GM21619 (cell line): ENCODE measurements at regions not wholly inside any gene's neighbourhood (a gene's known extent, or its start where the extent isn't known, plus 50 kb on each side); places are given as distances from the start of the nearest gene placed in this dataset.
"Not testable (repeated sequence)": the region's sequence is repeated elsewhere in the genome, so short reads cannot be mapped to it uniquely, and the experiment has no call there.

Experiments
- ATAC-seq: cut with Tn5 transposase; IDR thresholded peaks from one replicate; pipeline ENCODE4 v1.9.1; 2021; ENCODE audit not compliant: unreplicated experiment

DNA sequence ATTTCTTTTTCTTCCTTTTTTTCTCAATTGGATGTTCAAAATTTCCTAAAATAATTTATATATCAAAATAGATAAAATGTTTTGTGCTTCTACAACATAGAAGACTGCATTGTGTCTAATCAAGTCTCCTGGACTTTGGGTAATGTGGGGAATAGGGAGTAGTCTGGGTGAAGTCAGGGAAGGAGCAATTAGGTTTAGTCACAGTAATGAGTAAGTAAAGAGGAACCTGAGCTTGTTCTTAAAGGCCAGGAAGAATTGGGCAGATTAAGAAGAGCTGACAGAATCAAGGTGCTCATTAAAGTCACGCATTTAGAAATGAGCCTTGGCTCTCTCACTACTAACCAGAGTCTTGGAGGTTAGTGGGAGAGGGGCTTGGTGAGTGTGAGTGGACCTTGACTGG, 233.3 kb upstream of the SSTR1 start:
- no peak for ATAC-seq

DNA sequence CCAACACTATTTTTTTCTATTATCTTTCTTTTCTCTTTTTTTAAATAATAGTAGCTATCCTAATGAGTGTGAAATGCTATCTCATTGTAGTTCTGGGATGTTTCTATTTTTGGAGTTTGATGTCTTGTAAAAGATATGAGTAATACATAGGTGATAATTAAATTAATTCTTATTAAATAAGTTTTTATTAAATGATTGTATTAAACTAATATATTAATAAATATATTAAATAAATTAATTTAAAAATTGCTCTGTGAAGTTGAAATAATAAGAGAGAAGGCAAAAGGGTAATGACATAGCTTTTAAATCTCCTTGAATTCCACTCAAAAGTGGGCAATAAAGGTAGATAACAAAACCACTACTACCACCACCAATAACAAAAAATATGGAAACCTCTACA, 230.2 kb upstream of the SSTR1 start:
- no peak for ATAC-seq

DNA sequence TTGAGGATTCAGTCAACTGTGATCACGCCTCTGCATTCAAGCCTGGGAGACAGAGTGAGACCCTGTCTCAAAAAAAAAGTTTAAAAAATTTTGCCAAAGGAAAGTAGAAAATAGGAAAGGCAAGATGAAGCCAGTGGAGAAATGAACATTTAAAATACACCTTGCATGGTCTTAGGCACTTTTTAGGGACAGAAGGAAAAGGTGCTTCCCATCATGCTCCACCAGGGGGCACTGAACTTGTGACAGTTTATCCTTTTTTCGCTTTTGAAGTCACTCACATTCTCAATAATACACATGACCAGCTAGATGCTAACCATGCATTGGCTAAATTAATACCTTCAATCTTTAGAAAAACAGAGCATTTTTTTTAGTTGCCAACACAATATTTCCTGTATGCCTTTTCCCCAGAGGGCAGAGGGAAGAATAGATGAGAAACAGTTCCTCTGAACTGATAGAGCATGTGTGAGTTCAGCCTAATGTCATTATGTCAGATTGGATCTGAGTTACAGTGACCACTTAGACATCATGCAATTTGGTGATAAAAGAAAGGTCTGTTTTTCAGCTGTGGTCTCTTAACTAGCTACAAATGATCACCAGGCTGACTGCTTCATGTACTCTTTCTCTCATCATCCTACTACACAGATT, 221.8 kb upstream of the SSTR1 start:
- no peak for ATAC-seq

DNA sequence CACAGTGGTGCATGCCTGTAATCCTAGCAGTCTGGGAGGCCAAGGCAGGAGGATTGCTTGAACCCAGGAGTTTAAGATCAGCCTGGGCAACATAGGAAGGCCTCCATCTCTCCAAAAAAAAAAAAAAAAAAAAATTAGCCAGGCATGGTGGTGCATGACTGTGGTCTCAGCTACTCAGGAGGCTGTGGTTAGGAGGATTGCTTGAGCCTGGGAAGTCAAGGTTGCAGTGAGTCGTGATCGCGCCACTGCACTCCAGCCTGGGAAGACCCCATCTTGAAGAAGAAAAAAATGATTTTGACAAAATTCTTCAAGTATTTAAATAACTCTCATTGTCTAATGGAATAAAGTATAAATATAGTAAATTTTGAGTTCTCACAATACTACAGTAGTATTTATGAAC, 219.2 kb upstream of the SSTR1 start:
- ATAC-seq: no peak

DNA sequence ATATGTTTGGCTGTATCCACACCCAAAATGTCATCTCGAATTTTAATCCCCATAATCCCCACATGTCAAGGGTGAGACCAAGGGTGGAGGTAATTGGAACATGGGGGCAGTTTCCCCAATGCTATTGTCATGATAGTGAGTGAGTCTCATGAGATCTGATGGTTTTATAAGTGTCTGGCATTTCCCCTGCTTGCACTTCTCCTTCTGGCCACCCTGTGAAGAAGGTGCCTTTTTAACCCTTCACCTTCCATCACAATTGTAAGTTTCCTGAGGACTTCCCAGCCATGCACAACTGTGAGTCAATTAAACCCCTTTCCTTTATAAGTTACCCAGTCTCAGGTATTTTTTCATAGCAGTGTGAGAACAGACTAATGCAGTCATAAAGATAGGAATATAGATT, 216.7 kb upstream of the SSTR1 start:
- no peak for ATAC-seq

DNA sequence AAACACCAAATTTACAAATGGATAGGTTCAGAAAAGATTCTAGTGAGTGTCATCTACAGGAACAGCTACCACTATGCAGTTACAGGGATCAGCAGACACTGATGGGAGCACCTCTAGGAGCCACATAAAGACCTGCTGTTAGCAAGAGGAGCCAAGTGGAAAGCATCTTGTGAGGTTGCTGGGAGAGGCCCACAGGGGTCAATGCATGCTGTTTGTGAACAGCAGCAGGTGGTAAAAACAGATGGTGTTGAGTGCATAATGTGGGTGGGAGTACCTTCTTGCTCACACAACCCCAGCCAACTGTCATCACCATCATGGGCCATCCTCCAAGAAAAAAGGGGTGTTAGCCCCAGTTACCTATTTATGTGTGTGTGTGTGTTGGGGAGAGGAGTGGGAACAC, 215.2 kb upstream of the SSTR1 start:
- no peak for ATAC-seq

DNA sequence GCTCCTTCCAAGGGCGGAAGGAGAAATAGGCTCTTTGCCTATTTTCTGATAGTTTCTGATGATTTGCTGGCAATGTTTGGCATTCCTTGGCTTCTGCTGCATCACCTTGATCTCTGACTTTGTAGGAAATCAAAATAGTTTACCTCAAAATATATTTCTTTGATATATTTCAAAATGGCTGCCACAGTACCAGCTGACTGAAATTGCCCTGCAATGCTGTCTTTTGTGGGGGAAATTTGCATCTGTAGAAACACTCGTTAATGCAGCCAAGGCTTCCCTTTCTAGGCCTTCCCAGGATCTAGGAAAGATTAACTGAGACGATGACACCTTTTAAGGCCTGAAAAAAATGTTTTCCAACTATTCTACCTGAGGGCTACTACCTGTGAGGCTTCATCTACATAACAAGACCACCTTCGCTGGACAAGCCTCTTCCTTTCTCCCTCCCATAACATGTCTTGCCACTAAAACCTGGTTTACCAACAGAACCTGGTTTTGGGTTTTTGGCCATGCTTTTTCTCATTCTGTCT, 212.8 kb upstream of the SSTR1 start:
- no peak for ATAC-seq

DNA sequence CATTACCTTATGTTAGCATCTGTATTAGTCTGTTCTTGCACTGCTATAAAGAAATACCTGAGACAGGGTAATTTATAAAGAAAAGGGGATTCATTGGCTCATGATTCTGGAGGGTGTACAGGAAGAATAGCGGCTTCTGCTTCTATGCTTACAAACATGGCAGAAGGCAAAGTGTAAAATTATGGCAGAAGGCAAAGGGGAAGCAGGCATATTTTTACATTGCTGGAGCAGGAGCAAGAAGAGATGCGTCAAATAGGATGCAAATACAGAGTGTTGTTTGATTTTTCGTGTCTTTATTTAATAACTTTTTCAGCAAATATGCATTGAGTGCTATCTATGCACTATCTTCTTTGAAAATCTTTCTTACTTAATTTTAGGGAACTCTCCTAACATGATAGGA, 210.7 kb upstream of the SSTR1 start:
- ATAC-seq: no peak

DNA sequence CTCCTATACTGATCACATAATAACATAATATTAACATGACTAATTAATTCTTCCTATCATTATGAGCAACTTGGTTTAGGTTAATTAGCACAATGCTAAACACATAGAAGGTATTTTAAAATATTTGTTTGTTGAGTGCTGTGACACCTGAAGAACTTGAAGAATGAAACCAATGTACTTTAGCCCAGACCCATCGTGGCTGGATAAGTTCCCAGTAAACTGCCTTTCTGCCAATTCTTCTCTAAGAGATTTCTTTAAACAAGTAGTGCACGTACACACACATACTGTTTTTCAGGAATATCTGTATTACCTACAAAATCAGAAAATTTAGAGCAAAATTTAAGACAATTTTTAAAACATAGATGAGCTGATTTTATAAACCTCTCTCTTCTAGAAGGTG, 207.4 kb upstream of the SSTR1 start:
- no peak for ATAC-seq

DNA sequence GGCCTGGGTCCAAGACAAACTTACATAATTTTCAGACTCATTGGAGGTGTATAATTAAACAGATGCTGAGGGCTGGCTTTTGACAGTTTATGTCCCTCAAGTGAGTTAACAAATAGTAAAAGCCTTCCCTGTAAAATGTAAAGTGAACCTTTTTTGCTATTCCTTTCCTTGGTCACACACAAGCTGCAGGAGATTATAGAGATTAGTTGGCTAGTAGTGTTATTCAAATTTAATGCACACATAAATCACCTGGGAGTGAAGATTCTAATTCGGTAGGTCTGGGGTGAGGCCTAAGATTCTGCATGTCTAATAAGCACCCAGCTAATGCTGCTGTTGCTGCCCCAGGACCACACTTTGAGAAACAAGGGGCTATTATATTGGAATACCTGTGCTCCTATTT, 206.2 kb upstream of the SSTR1 start:
- ATAC-seq: no peak

DNA sequence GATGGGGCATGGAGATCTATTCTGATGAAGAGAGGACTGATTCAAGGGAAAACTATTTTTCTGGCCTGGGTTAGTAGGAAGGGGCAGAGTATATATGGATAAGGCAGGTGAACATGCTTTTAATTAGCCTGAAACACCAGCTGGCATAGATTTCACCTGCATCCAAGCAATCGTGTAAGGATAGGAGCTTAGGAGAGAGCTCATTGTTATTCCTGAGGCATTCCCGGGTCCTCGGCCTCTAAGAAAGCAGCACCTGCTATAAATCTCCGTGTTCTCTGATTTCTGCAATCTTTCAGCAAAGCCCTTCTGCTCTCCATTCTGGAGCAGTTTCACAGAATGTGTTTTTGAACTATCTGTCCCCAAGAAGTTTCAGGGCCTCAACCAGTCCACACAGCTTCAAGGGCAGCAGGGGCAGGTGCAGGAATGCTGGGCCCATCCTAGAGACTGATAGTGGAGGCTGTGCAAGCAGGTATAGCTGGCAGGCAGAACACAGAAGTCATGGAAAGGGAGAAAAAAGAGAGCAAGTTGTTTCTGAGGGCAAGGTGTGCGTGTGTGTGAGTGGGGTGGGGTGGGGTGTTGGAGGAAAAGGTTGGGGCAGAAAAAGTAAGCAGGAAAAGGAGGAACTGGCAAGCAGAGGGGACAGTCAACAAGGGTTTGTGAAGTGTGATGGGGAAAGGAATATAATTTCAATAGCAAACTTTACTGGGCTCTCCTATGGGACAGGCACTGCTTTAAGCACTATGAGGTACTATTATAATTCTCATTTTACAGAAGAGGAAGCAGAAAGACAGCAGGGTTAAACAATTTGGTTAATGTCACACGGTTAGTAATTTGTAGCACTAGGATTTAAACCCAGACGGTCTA, 203.7 kb upstream of the SSTR1 start:
- no peak for ATAC-seq

DNA sequence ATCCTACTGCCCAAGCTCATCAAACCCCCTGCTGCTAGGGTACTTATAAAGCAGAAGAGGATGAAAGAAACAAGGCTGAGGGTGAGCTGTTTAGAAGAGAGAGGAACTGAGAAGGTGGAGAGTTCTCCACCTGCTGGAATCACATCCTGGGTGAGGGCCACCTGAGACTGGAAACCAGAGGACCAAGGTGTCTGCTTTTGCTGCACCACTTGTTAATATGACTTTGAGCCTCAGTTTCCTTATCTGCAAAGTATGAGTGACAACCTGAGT, 203.2 kb upstream of the SSTR1 start:
- ATAC-seq: no peak

DNA sequence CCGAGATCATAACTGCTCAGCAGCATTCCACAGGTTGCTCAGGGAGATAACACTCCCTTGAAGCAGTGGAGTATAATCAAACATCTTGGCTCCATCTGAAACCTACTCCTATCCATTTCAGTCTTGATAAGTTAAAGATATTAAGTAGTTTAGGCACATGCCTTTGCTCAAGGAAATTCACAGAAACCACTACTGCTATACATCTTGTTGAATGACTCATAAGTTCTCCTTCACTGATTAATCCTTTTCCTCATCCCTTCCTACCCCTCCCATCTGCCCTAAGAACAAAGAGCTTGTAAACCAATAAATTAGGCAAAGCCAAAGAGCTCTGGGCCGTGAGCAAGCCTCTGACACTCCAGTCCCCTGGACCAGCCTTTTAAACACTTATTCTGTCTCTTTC, 196.5 kb upstream of the SSTR1 start:
- not testable (repeated sequence) for ATAC-seq

DNA sequence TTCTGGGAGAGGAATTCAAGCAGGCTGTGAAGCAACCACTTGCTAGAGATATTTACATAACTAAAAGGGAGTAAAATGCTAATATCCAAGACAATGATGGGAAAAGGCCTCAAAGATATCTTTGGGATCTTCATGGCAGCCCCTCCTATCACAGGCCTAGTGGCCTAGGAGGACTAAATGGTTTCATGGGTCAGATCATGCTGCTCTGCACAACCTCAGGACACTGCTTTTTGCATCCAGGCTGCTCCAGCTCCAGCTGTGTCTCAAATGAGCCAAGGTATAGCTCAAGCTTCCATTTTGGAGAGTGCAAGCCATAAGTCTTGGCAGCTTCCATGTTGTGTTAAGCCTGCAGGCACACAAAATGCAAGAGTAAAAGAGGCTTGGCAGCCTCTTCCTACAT, 195.6 kb upstream of the SSTR1 start:
- no peak for ATAC-seq

DNA sequence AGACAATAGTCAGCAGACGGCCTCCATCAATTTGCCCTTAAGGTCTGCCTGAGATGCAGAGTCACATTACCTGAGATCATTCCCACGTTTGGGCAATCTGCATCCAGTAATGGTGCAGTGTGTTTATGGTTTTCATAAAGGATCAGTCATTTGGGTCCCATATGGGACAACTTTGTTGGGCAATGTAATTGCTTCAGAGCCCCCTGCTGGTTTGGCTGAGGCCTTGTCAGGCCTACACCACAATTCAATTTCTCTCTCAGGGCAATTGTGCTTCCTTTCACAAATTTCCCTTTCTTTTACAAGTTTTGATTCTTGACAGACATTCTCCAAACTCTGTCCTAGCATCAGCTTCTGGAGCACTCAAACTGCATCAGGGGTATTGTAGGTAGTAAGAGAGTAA, 191.2 kb upstream of the SSTR1 start:
- ATAC-seq: no peak

DNA sequence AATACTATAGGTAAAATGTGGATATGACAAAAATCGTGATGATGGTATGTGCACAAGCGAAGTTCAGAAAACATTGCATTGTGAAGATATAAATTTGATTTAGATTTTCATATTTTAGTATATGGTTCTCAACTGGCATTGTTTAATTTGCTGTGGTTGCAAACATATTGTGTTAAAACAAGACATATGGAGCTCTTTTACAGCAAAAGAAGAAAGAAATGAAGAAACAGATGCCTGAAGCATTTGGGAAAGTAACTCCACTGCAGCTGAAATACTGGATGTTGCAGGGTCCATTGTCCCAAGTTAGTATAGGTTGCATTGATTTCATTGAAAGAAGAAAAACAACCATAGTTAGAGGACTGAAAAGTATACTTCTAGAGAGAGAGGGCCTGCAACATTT, 185.8 kb upstream of the SSTR1 start:
- no peak for ATAC-seq

DNA sequence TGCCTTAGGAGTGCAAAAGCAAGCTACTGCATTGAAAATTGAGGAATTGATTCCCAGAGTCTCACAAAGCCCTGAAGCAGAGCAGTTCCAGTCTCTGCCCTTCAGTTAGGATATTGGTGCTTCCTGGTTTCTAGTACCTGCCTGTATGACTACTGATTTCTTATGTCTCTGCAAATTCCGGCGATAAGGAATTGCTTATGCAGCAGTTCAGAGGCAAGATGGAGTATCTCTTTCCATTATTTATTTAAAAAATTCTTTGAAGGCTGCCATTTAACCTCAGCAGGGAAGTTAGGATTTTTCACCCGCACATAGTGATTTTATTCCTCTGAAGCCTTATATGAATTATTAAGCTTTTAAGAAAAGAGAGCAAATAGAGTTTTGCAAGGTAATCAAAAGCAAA, 184.9 kb upstream of the SSTR1 start:
- ATAC-seq: no peak

DNA sequence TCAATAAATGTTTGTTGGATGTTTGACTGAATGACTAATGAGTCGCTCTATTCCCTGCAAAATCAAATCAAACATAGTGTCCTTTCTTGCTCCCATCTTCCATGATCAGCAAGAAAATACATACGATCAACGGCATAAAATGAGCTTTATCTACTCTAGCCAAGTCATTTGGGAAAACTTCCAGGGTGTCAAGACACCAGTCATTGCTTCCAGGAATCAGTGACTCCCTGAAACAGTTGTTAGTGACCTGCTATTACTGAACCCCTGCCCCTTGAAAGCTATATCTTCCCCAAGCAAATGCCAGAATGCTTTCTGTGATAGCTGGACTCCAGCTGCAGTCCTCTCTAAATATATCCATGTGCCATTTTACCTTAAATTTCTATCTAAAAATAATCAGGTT, 169.5 kb upstream of the SSTR1 start:
- ATAC-seq: no peak

DNA sequence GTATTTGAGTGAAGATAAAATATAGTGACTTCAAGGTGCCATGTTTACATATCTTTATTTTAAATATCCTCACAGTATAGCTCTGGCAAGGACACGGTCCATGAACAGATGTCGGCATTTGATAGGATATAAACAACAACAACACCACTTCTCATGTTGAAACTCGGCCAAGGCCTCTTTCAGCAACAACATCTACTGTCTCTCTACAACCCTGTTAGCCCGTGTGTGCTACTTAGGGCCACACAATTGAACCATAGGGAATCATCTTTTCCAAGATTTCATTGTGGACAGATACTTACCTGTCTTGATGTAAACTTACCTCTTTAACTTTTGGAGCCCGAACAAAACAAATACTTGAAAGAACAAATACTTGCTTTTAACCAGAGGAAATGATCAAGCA, 168.7 kb upstream of the SSTR1 start:
- no peak for ATAC-seq

DNA sequence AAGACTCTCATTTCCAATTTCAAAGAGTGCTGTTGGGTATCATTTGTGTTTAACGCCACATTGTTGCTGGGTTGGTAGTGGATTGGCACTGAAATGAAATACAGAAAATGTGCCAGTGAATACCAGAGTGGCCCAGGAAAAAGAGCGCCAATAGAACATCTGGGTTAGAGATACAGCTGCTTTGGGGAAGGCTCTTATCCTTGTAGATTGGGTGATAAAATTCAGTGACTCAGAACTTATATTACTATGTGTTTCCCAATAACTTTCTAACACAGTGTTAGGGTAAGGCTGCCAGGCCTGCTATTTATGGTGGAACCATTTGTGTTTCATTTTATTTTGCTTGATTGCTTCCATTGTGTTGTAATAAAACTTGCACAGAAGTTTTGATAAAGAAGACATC, 168.2 kb upstream of the SSTR1 start:
- ATAC-seq: no peak

DNA sequence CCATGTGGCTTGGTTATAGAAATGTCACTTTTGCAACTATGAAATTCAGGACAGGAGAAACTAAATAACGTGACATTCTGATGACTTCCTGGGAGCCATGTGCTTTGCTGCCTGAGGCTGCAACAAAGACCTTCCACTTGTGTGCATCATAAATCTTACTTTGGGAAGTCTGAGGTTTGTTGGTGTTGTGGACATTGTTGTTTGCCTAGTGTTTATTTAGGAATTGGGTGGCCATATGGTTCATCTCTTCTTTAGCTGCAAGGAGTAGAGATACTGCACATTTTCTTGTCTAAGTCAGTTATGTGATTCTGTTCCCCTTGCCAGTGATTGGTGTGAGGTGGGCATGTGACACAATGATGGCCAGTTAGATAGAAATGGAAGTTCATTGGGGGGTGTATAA, 167.3 kb upstream of the SSTR1 start:
- no peak for ATAC-seq

DNA sequence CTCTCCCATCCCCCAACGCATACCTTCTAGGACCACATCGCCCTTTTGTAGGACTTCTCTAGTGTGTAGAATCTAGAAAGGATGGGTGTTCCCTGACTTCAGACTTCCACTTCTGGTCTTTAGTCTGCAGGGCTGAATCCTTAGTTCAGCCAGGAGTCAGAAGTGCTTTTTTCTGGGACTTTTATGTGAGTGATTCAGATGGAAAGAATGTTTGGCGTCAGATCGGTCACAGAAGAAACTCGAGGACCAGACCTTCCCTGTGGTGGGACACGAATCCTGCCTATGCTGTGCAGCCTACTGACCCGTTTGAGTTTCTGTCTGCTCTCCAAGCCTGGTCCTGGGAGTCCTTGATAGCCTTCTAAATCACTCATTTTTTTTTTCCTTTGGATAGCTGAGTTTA, 165.4 kb upstream of the SSTR1 start:
- no peak for ATAC-seq

DNA sequence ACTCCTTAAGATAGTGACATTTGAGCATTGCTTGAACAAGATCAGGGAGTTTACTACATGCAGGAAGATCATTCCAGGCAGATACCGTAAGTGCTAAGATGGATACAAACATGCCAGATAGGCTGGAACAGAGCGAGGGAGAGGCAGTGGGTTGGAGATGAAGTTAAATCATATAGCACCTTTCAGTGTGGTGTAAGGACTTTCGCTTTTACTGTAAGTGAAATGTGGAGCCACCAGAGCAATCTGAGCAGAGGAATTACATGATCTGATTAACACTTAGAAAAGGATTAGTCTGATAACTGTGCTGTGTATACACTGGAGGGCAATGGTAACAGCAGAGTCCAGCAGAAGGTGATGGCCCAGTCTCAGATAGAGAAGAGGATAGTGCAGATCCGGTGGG, 163.0 kb upstream of the SSTR1 start:
- ATAC-seq: no peak
